Keratinocyte (primary cell): ENCODE measurements at regions not wholly inside any gene's neighbourhood (a gene's known extent, or its start where the extent isn't known, plus 50 kb on each side); places are given as distances from the start of the nearest gene placed in this dataset.
A peak's percentile ranks its signal among the peaks of the same experiment; 100 is the strongest.

Experiments used
- DNase-seq: peaks from one replicate; pipeline ENCODE4 v3.0.0-alpha.2; 2011; ENCODE audit warnings: low read depth, missing footprints, low spot score
- FAIRE-seq: peaks from 2 replicates; lab custom pipeline; 2011; peaks lifted over from hg19 to GRCh38; lab: Jason Lieb, UNC
- H2AFZ ChIP-seq: 2 replicates; pipeline ENCODE4 v1.6.0; 2012; ENCODE audit warnings: low read length, control low read depth, inconsistent platforms; ENCODE audit not compliant: control insufficient read depth
- H3K27ac ChIP-seq: 2 replicates; pipeline ENCODE4 v1.5.1; 2011; ENCODE audit warnings: low read length; ENCODE audit not compliant: control insufficient read depth, insufficient read depth
- H3K27me3 ChIP-seq: 3 replicates; pipeline ENCODE4 v1.6.0; 2011; ENCODE audit warnings: low read length; ENCODE audit not compliant: control insufficient read depth, insufficient read depth; ENCODE audit errors: extremely low read depth
- H3K36me3 ChIP-seq, 2 experiments: 2 replicates in 1 of 2; 3 replicates in 1 of 2; pipeline ENCODE4 v1.5.1; 2011; ENCODE audit warnings: low read length in 2 of 2, mild to moderate bottlenecking in 1 of 2; ENCODE audit not compliant: control insufficient read depth in 2 of 2, insufficient read depth in 2 of 2; ENCODE audit errors: extremely low read depth in 1 of 2
- H3K4me1 ChIP-seq: 3 replicates; pipeline ENCODE4 v1.5.1; 2011; ENCODE audit warnings: low read length; ENCODE audit not compliant: control insufficient read depth, insufficient read depth; ENCODE audit errors: extremely low read depth
- H3K4me2 ChIP-seq: 3 replicates; pipeline ENCODE4 v1.6.0; 2011; ENCODE audit warnings: low read depth, low read length; ENCODE audit not compliant: control insufficient read depth, insufficient read depth; ENCODE audit errors: extremely low read depth
- H3K4me3 ChIP-seq, 3 experiments: fragments of 200-600 bp in 1 of 3; sonication (generic) in 1 of 3; 2 replicates in 2 of 3; 3 replicates in 1 of 3; pipeline ENCODE4 v1.5.1; 2011 to 2016; ENCODE audit warnings: low read length in 3 of 3, mild to moderate bottlenecking in 3 of 3, control low read depth in 2 of 3, inconsistent platforms in 1 of 3, low read depth in 1 of 3, mixed read lengths in 1 of 3, mixed run types in 1 of 3, moderate library complexity in 1 of 3; ENCODE audit not compliant: control insufficient read depth in 2 of 3, insufficient read depth in 2 of 3; ENCODE audit errors: extremely low read depth in 1 of 3
- H3K79me2 ChIP-seq: 2 replicates; pipeline ENCODE4 v1.6.0; 2012; ENCODE audit warnings: low read length; ENCODE audit not compliant: control insufficient read depth, insufficient read depth
- H3K9ac ChIP-seq: 3 replicates; pipeline ENCODE4 v1.6.0; 2011; ENCODE audit warnings: low read length; ENCODE audit not compliant: control insufficient read depth, insufficient read depth; ENCODE audit errors: extremely low read depth
- H3K9me1 ChIP-seq: 3 replicates; pipeline ENCODE4 v1.6.0; 2011; ENCODE audit warnings: low read length; ENCODE audit not compliant: control insufficient read depth, insufficient read depth; ENCODE audit errors: extremely low read depth
- H3K9me3 ChIP-seq: 2 replicates; pipeline ENCODE4 v1.5.1; 2012; ENCODE audit warnings: low read depth, low read length; ENCODE audit not compliant: control insufficient read depth
- H4K20me1 ChIP-seq: 3 replicates; pipeline ENCODE4 v1.6.0; 2011; ENCODE audit warnings: low read length; ENCODE audit not compliant: control insufficient read depth, insufficient read depth; ENCODE audit errors: extremely low read depth
- CTCF ChIP-seq, 3 experiments: IDR thresholded peaks in 1 of 3; conservative IDR thresholded peaks in 1 of 3; optimal IDR thresholded peaks in 1 of 3; 2 replicates in 2 of 3; 3 replicates in 1 of 3; pipeline versions ENCODE3 to v1.5.1; 2011; ENCODE audit warnings: low read length in 3 of 3, mild to moderate bottlenecking in 3 of 3, moderate library complexity in 2 of 3, control low read depth in 1 of 3, inconsistent platforms in 1 of 3; ENCODE audit not compliant: insufficient read depth in 2 of 3; ENCODE audit errors: extremely low read depth in 1 of 3
- EZH2 ChIP-seq: IDR thresholded peaks from one replicate; pipeline ENCODE4 v1.6.1; 2012; ENCODE audit warnings: inconsistent platforms, mild to moderate bottlenecking, low read length, moderate library complexity
- dilution Hi-C: fragments of 300-500 bp; cut with MboI; formaldehyde crosslinking; loops from one replicate; pipeline ENCODE4 v1.7.0; 2020; ENCODE audit warnings: low sequenced_read_pairs; ENCODE audit not compliant: extremely low pct_ligation_motif_present

GRCh38 chr15:88337993-88338392, 81.5 kb upstream of the NTRK3 start:
- no peaks in the 10 kb centered on the region for H3K9me1 ChIP-seq
- no peak overlapping the region for H3K9ac ChIP-seq
- H3K4me3 ChIP-seq = no peak overlapping the region
- H3K27ac ChIP-seq = no peak overlapping the region
- H3K27me3 ChIP-seq = no peaks in the 10 kb centered on the region
- H3K36me3 ChIP-seq = no peaks in the 10 kb centered on the region
- no peak overlapping the region for H2AFZ ChIP-seq
- FAIRE-seq = no peak
- H3K9me3 ChIP-seq = no peaks in the 10 kb centered on the region
- no peak for TF ChIP-seq EZH2
- TF ChIP-seq CTCF (optimal IDR thresholded peaks at IDR 0.05 in 1 of 3, IDR thresholded peaks at IDR 0.05 in 1 of 3, conservative IDR thresholded peaks at IDR 0.05 in 1 of 3; ENCODE audit: extremely low read depth in 1 of 3, insufficient read depth in 2 of 3, low read length in 3 of 3) = peak in 2 of 3 experiments; percentile 4 to 14
- H3K79me2 ChIP-seq = no peaks in the 10 kb centered on the region
- no peaks in the 10 kb centered on the region for H3K4me1 ChIP-seq
- dilution Hi-C loops = no loop called here
- DNase-seq = no peak
- H4K20me1 ChIP-seq = no peaks in the 10 kb centered on the region
- H3K4me2 ChIP-seq = no peak overlapping the region

GRCh38 chr15:88335074-88335473, 78.5 kb upstream of the NTRK3 start:
- FAIRE-seq (no peak), DNase-seq (no peak)
- no peaks in the 10 kb centered on the region for H3K4me1 ChIP-seq
- dilution Hi-C loops = no loop called here
- no peaks in the 10 kb centered on the region for H3K9me1 ChIP-seq
- H3K4me2 ChIP-seq = no peak overlapping the region
- H2AFZ ChIP-seq = no peak overlapping the region
- H3K4me3 ChIP-seq = no peak overlapping the region
- H3K9me3 ChIP-seq = no peaks in the 10 kb centered on the region
- no peaks in the 10 kb centered on the region for H3K79me2 ChIP-seq
- no peak overlapping the region for H3K9ac ChIP-seq
- no peak for TF ChIP-seq EZH2
- H4K20me1 ChIP-seq = no peaks in the 10 kb centered on the region
- H3K27ac ChIP-seq = no peak overlapping the region
- H3K27me3 ChIP-seq = no peaks in the 10 kb centered on the region
- no peaks in the 10 kb centered on the region for H3K36me3 ChIP-seq

GRCh38 chr15:88334436-88334835, 77.9 kb upstream of the NTRK3 start:
- no peak for DNase-seq
- H3K4me3 ChIP-seq = no peak overlapping the region
- TF ChIP-seq EZH2 = no peak
- TF ChIP-seq CTCF (optimal IDR thresholded peaks at IDR 0.05 in 1 of 3, IDR thresholded peaks at IDR 0.05 in 1 of 3, conservative IDR thresholded peaks at IDR 0.05 in 1 of 3; ENCODE audit: extremely low read depth in 1 of 3, insufficient read depth in 2 of 3, low read length in 3 of 3) = no peak
- FAIRE-seq = no peak
- H3K9ac ChIP-seq = no peak overlapping the region
- H3K4me2 ChIP-seq = no peak overlapping the region
- H4K20me1 ChIP-seq = no peaks in the 10 kb centered on the region
- H3K27ac ChIP-seq = no peak overlapping the region
- no peak overlapping the region for H2AFZ ChIP-seq
- dilution Hi-C loops = no loop called here
- no peaks in the 10 kb centered on the region for H3K9me1 ChIP-seq
- no peaks in the 10 kb centered on the region for H3K36me3 ChIP-seq
- H3K4me1 ChIP-seq = no peaks in the 10 kb centered on the region
- no peaks in the 10 kb centered on the region for H3K9me3 ChIP-seq
- H3K27me3 ChIP-seq = no peaks in the 10 kb centered on the region
- no peaks in the 10 kb centered on the region for H3K79me2 ChIP-seq
